ENCODE measurements at regions not wholly inside any gene's neighbourhood (a gene's known extent, or its start where the extent isn't known, plus 50 kb on each side); places are given as distances from the start of the nearest gene placed in this dataset.

DNA sequence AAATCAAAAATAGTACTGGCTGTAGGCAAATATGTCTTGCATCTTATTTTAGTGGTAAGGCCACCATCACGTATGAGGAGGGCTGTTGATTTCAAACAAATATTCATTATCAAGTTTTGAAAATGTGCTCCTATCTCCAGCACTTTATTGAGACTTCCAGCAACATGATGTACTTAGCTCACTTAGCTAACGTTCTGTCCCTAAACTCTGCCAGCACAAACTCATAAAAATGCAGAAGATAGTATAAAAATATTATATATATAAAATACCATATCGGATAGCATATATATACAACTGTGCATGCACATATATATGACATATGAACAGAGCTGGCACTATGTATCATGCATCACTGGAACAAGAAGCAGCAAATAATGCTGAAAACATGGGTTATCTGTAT, 762.3 kb downstream of the C6orf118 start:
- TF ChIP-seq ZNF70 (CRISPR knock-in tag; IDR thresholded peaks at IDR 0.05) (no peak), ZFP30 (CRISPR knock-in tag; IDR thresholded peaks at IDR 0.05) (no peak), TCF4 (CRISPR knock-in tag; IDR thresholded peaks at IDR 0.05; ENCODE audit: borderline replicate concordance) (no peak), ZNF8 (CRISPR knock-in tag; IDR thresholded peaks at IDR 0.05) (no peak)

All from SK-N-SH treated with all-trans-retinoic acid at 6 μM for 48 hours (cell line).